RWPE2 (cell line): ENCODE measurements at regions not wholly inside any gene's neighbourhood (a gene's known extent, or its start where the extent isn't known, plus 50 kb on each side); places are given as distances from the start of the nearest gene placed in this dataset.

Experiments
- ATAC-seq: fragments of 200-7000 bp; cut with Tn5 transposase; 3 replicates; pipeline ENCODE4 v1.9.1; 2021; ENCODE audit warnings: low read depth
- DNase-seq: peaks from one replicate; pipeline ENCODE4 v3.0.0-alpha.2; 2020; ENCODE audit warnings: low spot score
- H3K27ac ChIP-seq: fragments of 450-650 bp; 2 replicates; pipeline ENCODE4 v1.5.1; 2017; ENCODE audit warnings: mild to moderate bottlenecking; ENCODE audit not compliant: poor library complexity, severe bottlenecking
- H3K27me3 ChIP-seq: fragments of 250-450 bp; sonication (Bioruptor Pico); 2 replicates; pipeline ENCODE4 v1.5.1; 2021; ENCODE audit warnings: mild to moderate bottlenecking, moderate library complexity; ENCODE audit not compliant: insufficient read depth, poor library complexity, severe bottlenecking
- H3K36me3 ChIP-seq: fragments of 250-450 bp; sonication (Bioruptor Pico); 2 replicates; pipeline ENCODE4 v1.5.1; 2020; ENCODE audit warnings: low read depth, mild to moderate bottlenecking, moderate library complexity
- H3K4me1 ChIP-seq: fragments of 250-450 bp; sonication (Bioruptor Pico); 2 replicates; pipeline ENCODE4 v1.5.1; 2021; ENCODE audit warnings: mild to moderate bottlenecking, moderate library complexity; ENCODE audit not compliant: insufficient read depth, poor library complexity, severe bottlenecking
- H3K4me3 ChIP-seq: fragments of 250-450 bp; sonication (Bioruptor Pico); 2 replicates; pipeline ENCODE4 v1.5.1; 2021; ENCODE audit warnings: mild to moderate bottlenecking, moderate library complexity; ENCODE audit not compliant: severe bottlenecking
- H3K9me3 ChIP-seq: fragments of 250-450 bp; sonication (Bioruptor Pico); 2 replicates; pipeline ENCODE4 v1.5.1; 2021; ENCODE audit warnings: mild to moderate bottlenecking, moderate library complexity; ENCODE audit not compliant: severe bottlenecking
- CTCF ChIP-seq: fragments of 450-650 bp; IDR thresholded peaks from one replicate; pipeline ENCODE4 v1.5.1; 2017; ENCODE audit warnings: mild to moderate bottlenecking, moderate library complexity; ENCODE audit not compliant: poor library complexity, severe bottlenecking

GRCh38 chr14:34229140-34229539 lies 232.9 kb downstream of the SPTSSA start:
- Histone ChIP-seq H3K27me3 (no peaks in the 10 kb centered on the region), H3K4me1 (no peaks in the 10 kb centered on the region), H3K4me3 (no peak overlapping the region), H3K9me3 (no peaks in the 10 kb centered on the region), H3K27ac (no peak overlapping the region), H3K36me3 (no peaks in the 10 kb centered on the region)
- ATAC-seq (no peak), DNase-seq (no peak)
- TF ChIP-seq CTCF, result no peak

- Histone ChIP-seq H3K27me3 (no peaks in the 10 kb centered on the region), H3K4me1 (no peaks in the 10 kb centered on the region), H3K9me3 (no peaks in the 10 kb centered on the region), H3K4me3 (no peak overlapping the region), H3K36me3 (no peaks in the 10 kb centered on the region), H3K27ac (no peak overlapping the region)
- ATAC-seq, result no peak
- DNase-seq, result no peak
- no peak for TF ChIP-seq CTCF
Measured at GRCh38 chr14:34228650-34228976, 233.4 kb downstream of the SPTSSA start.

GRCh38 chr14:34227834-34228649 lies 234.0 kb downstream of the SPTSSA start:
- Histone ChIP-seq H3K9me3 (no peaks in the 10 kb centered on the region), H3K27me3 (no peaks in the 10 kb centered on the region), H3K27ac (no peak overlapping the region), H3K4me1 (no peaks in the 10 kb centered on the region), H3K4me3 (no peak overlapping the region), H3K36me3 (no peaks in the 10 kb centered on the region)
- DNase-seq (no peak), ATAC-seq (peak; percentile 92)
- peak; percentile 96 for TF ChIP-seq CTCF

- H3K4me3 ChIP-seq, result no peak overlapping the region
- H3K27me3 ChIP-seq, result no peaks in the 10 kb centered on the region
- no peak overlapping the region for H3K27ac ChIP-seq
- peaks cover 23% of the 10 kb centered on the region for H3K4me1 ChIP-seq
- ATAC-seq (no peak), DNase-seq (no peak)
- no peak for TF ChIP-seq CTCF
- no peaks in the 10 kb centered on the region for H3K9me3 ChIP-seq
- H3K36me3 ChIP-seq, result no peaks in the 10 kb centered on the region
Measured at GRCh38 chr14:34224221-34224620, 237.8 kb downstream of the SPTSSA start.
